ENCODE measurements at regions not wholly inside any gene's neighbourhood (a gene's known extent, or its start where the extent isn't known, plus 50 kb on each side); places are given as distances from the start of the nearest gene placed in this dataset.

DNA sequence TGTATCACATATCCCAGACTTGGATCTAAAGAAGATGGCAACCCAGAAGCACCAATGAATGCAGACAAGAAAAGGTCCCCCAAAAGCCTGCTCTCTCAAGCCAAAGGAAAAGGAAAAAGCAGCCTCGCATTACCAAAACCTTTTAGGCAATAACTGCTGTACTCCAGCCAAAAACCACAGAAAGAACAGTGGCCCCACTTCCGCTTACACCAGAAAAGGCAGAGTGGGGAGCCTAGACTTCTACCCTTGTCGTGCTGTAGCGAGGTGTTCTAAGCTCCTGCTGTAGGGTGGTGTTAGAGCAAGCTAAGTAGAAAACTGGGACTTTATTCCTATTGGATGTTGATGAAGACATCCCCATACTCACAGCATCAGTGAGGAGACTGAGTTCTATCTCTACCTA, 244.0 kb upstream of the RXFP2 start:
- TF ChIP-seq YY1 (IDR thresholded peaks at IDR 0.05; ENCODE audit: insufficient read depth, insufficient read length): no peak
- no peak for TF ChIP-seq SUZ12 (IDR thresholded peaks at IDR 0.05; ENCODE audit: extremely low read depth, insufficient read depth, insufficient read length)
